ENCODE measurements at regions not wholly inside any gene's neighbourhood (a gene's known extent, or its start where the extent isn't known, plus 50 kb on each side); places are given as distances from the start of the nearest gene placed in this dataset.

- no peak for DNase-seq (ENCODE audit: low read depth)
Observed at GRCh38 chr5:168022446-168023169, 268.8 kb upstream of the WWC1 start.

- DNase-seq (ENCODE audit: low read depth) = peak; percentile 28
Observed at GRCh38 chr5:168023191-168023590, 268.3 kb upstream of the WWC1 start.

- DNase-seq (ENCODE audit: low read depth) = no peak
Observed at GRCh38 chr5:168024306-168024705, 267.1 kb upstream of the WWC1 start.

- no peak for DNase-seq (ENCODE audit: low read depth)
Observed at GRCh38 chr5:168027007-168027406, 264.4 kb upstream of the WWC1 start.

GRCh38 chr5:168030912-168031311 is 260.5 kb upstream of the WWC1 start:
- no peak for DNase-seq (ENCODE audit: low read depth)

GRCh38 chr5:168031614-168032013 is 259.8 kb upstream of the WWC1 start:
- DNase-seq (ENCODE audit: low read depth) = no peak

- DNase-seq (ENCODE audit: low read depth) = no peak
Observed at GRCh38 chr5:168039039-168039438, 252.4 kb upstream of the WWC1 start.

- no peak for DNase-seq (ENCODE audit: low read depth)
Observed at GRCh38 chr5:168039566-168040248, 251.7 kb upstream of the WWC1 start.

GRCh38 chr5:168041583-168041982 is 249.9 kb upstream of the WWC1 start:
- DNase-seq (ENCODE audit: low read depth) = no peak

- no peak for DNase-seq (ENCODE audit: low read depth)
Observed at GRCh38 chr5:168042284-168043068, 249.0 kb upstream of the WWC1 start.

GRCh38 chr5:168046163-168046562 is 245.3 kb upstream of the WWC1 start:
- DNase-seq (ENCODE audit: low read depth) = no peak

- DNase-seq (ENCODE audit: low read depth) = peak; percentile 10
Observed at GRCh38 chr5:168047043-168047668, 244.3 kb upstream of the WWC1 start.

- no peak for DNase-seq (ENCODE audit: low read depth)
Observed at GRCh38 chr5:168047669-168048111, 243.8 kb upstream of the WWC1 start.

- no peak for DNase-seq (ENCODE audit: low read depth)
Observed at GRCh38 chr5:168048486-168048885, 243.0 kb upstream of the WWC1 start.

GRCh38 chr5:168052686-168053085 is 238.8 kb upstream of the WWC1 start:
- no peak for DNase-seq (ENCODE audit: low read depth)

- no peak for DNase-seq (ENCODE audit: low read depth)
Observed at GRCh38 chr5:168054091-168054490, 237.4 kb upstream of the WWC1 start.

GRCh38 chr5:168055141-168055683 is 236.2 kb upstream of the WWC1 start:
- DNase-seq (ENCODE audit: low read depth) = no peak

- no peak for DNase-seq (ENCODE audit: low read depth)
Observed at GRCh38 chr5:168055961-168056360, 235.5 kb upstream of the WWC1 start.

GRCh38 chr5:168056499-168057182 is 234.8 kb upstream of the WWC1 start:
- DNase-seq (ENCODE audit: low read depth) = no peak

GRCh38 chr5:168057905-168058304 is 233.5 kb upstream of the WWC1 start:
- no peak for DNase-seq (ENCODE audit: low read depth)

- no peak for DNase-seq (ENCODE audit: low read depth)
Observed at GRCh38 chr5:168059131-168059530, 232.3 kb upstream of the WWC1 start.

GRCh38 chr5:168062239-168062638 is 229.2 kb upstream of the WWC1 start:
- DNase-seq (ENCODE audit: low read depth) = no peak

All from GM04504 (cell line).